ENCODE measurements at regions not wholly inside any gene's neighbourhood (a gene's known extent, or its start where the extent isn't known, plus 50 kb on each side); places are given as distances from the start of the nearest gene placed in this dataset.

DNA sequence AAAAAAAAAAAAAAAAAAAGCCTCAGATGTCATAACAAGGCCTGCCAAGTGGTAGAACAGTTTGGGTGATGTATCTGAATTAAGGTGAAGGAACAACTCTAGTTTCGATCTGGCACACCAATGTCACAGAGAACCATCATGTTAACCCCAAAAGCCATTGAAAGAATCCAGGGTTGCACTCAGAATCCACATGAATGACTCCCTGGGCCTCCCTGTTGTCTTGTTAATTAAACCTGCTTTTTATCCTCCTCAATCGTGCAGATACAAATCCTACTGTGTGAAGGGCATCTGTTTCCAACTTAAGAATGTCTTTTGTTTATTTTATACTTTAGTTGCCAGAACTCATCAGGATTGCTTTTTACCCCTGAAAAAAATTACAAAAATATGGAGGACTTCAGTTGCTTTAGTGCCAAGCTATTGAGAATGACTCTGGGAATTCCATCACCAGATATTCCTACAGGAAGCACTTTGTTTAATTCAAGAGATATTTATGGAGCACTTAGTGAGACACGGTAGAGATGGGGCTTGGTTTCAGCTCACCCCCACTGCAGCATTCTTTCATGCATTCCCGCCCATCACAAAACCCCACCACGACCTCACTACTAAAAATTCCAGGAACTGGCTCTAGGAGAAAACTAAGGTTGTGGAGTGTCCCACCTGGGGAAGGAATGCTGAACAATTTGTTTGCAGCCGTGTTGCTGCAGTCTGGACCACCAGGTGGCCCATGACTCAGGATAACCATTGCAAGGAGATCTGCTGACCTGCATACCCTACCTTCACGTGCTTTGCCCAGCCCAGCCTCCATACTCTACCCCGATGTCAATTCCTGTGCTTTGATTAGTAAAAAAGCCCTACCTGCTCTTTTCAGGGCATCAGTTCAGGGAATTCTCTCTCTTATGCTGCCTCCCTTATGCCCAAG lies 63.8 kb upstream of the GPRC5B start:
- Histone ChIP-seq H3K27ac (ENCODE audit: low read length) (peak overlapping the region; percentile 83), H3K27me3 (ENCODE audit: insufficient read depth, low read length) (no peaks in the 10 kb centered on the region), H3K36me3 (ENCODE audit: insufficient read depth, low read depth, low read length) (no peaks in the 10 kb centered on the region), H3K4me3 (ENCODE audit: low read length) (peak overlapping the region; percentile 48; the same call in 1 of the 2 replicates), H3K9ac (ENCODE audit: low read depth, low read length) (peak overlapping the region; percentile 53; the same call in 1 of the 2 replicates), H3K9me3 (ENCODE audit: insufficient read depth, low read depth, low read length) (no peaks in the 10 kb centered on the region), H3K4me1 (ENCODE audit: insufficient read depth, low read length) (peaks cover 22% of the 10 kb centered on the region)

DNA sequence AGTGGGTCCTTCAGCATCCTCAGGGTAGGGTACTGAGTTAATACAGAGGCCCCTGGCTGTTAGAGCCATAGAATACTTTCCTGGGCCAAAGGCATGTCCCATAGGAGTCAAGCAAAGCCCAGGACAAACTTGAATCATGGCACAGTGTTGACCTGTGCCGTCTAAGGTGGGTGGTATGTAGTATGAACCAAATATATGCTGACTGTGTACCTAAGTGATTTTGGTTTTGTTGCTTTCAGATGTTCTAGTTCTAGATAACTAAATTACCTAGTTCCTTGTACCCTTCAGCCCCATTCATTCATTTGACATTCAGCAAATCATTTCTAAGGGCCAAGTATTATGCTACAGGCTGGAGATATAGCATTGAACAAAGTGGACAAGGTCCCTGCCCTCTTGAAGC lies 61.3 kb upstream of the GPRC5B start:
- H3K4me1 ChIP-seq (ENCODE audit: insufficient read depth, low read length): peaks cover 13% of the 10 kb centered on the region; the same call in 1 of the 2 replicates
- no peaks in the 10 kb centered on the region for H3K9me3 ChIP-seq (ENCODE audit: insufficient read depth, low read depth, low read length)
- no peak overlapping the region for H3K27ac ChIP-seq (ENCODE audit: low read length)
- no peak overlapping the region for H3K9ac ChIP-seq (ENCODE audit: low read depth, low read length)
- no peaks in the 10 kb centered on the region for H3K27me3 ChIP-seq (ENCODE audit: insufficient read depth, low read length)
- no peaks in the 10 kb centered on the region for H3K36me3 ChIP-seq (ENCODE audit: insufficient read depth, low read depth, low read length)
- no peak overlapping the region for H3K4me3 ChIP-seq (ENCODE audit: low read length)

GRCh38 chr16:19940195-19940594 lies 55.5 kb upstream of the GPRC5B start:
- Histone ChIP-seq H3K9me3 (ENCODE audit: insufficient read depth, low read depth, low read length) (no peaks in the 10 kb centered on the region), H3K27ac (ENCODE audit: low read length) (no peak overlapping the region), H3K9ac (ENCODE audit: low read depth, low read length) (no peak overlapping the region), H3K4me1 (ENCODE audit: insufficient read depth, low read length) (peaks cover 6% of the 10 kb centered on the region; the same call in 1 of the 2 replicates), H3K4me3 (ENCODE audit: low read length) (no peak overlapping the region), H3K27me3 (ENCODE audit: insufficient read depth, low read length) (no peaks in the 10 kb centered on the region), H3K36me3 (ENCODE audit: insufficient read depth, low read depth, low read length) (no peaks in the 10 kb centered on the region)

GRCh38 chr16:19939553-19939952 lies 54.9 kb upstream of the GPRC5B start:
- Histone ChIP-seq H3K27me3 (ENCODE audit: insufficient read depth, low read length) (no peaks in the 10 kb centered on the region), H3K9me3 (ENCODE audit: insufficient read depth, low read depth, low read length) (no peaks in the 10 kb centered on the region), H3K4me1 (ENCODE audit: insufficient read depth, low read length) (peaks cover 6% of the 10 kb centered on the region; the same call in 1 of the 2 replicates), H3K9ac (ENCODE audit: low read depth, low read length) (no peak overlapping the region), H3K27ac (ENCODE audit: low read length) (no peak overlapping the region), H3K4me3 (ENCODE audit: low read length) (no peak overlapping the region), H3K36me3 (ENCODE audit: insufficient read depth, low read depth, low read length) (no peaks in the 10 kb centered on the region)

DNA sequence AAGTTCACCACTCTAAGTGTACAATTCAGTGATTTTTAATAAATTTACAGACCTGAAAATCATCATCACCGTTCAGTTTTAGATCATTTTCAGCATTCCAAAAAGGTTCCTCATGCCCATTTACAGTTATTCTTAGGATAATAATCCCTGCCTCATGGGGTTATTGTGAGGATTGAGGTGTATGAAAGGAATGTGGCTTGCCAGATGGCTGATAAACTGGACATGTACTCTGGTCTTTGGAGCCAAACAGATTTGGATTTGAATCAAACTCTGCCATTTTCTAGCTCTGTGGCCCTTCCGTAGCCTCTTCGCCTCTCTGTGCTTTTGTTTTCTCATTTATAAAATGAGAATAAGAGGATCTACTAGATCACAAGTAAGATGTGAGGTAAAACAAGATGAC lies 53.9 kb upstream of the GPRC5B start:
- Histone ChIP-seq H3K27me3 (ENCODE audit: insufficient read depth, low read length) (no peaks in the 10 kb centered on the region), H3K27ac (ENCODE audit: low read length) (no peak overlapping the region), H3K36me3 (ENCODE audit: insufficient read depth, low read depth, low read length) (no peaks in the 10 kb centered on the region), H3K4me3 (ENCODE audit: low read length) (no peak overlapping the region), H3K9ac (ENCODE audit: low read depth, low read length) (no peak overlapping the region), H3K9me3 (ENCODE audit: insufficient read depth, low read depth, low read length) (no peaks in the 10 kb centered on the region), H3K4me1 (ENCODE audit: insufficient read depth, low read length) (peaks cover 6% of the 10 kb centered on the region; the same call in 1 of the 2 replicates)

DNA sequence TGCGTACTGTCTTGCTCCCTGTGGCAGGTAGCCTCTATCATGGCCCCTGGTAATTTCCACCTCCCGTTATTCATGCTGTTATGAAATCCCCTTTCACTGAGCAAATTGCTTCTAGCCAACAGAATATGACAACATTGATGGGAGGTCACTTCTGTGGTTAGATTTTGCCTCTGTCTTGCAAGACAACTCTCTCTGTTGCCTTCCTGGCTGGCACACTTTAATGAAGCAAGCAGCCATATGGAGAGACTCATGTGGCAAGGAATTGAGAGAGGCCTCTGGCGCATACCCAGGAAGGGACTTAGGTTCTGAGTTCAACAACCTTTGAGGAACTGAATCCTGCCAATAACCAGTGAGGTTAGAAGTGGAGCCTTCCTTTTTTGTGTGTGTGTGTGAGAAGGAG lies 51.8 kb upstream of the GPRC5B start:
- Histone ChIP-seq H3K9me3 (ENCODE audit: insufficient read depth, low read depth, low read length) (no peaks in the 10 kb centered on the region), H3K27me3 (ENCODE audit: insufficient read depth, low read length) (no peaks in the 10 kb centered on the region), H3K36me3 (ENCODE audit: insufficient read depth, low read depth, low read length) (no peaks in the 10 kb centered on the region), H3K4me3 (ENCODE audit: low read length) (no peak overlapping the region), H3K27ac (ENCODE audit: low read length) (no peak overlapping the region), H3K4me1 (ENCODE audit: insufficient read depth, low read length) (peaks cover 6% of the 10 kb centered on the region; the same call in 1 of the 2 replicates), H3K9ac (ENCODE audit: low read depth, low read length) (no peak overlapping the region)

DNA sequence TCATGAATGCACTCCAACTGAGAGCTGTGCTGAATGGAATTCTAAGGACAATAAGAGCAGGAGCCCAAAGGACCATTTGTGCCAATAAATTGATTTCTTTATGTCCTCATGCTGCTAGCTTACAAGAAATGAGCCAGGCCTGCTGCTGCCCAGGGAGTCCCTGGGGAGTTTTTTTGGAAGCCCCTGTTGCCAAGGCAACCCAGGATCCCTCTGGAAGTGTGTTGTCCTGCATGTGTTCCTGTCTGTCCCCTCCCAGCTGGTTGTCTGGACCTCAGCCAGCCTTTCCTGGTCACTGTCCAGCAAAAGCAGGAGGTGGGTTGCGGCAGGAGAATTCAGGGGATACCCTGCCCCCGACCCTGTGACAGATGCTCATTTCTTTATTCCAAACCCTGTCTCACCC lies 51.0 kb upstream of the GPRC5B start:
- no peak overlapping the region for H3K27ac ChIP-seq (ENCODE audit: low read length)
- no peaks in the 10 kb centered on the region for H3K9me3 ChIP-seq (ENCODE audit: insufficient read depth, low read depth, low read length)
- peaks cover 6% of the 10 kb centered on the region; the same call in 1 of the 2 replicates for H3K4me1 ChIP-seq (ENCODE audit: insufficient read depth, low read length)

More for the DNA sequence above, 51.0 kb upstream of the GPRC5B start:
- Histone ChIP-seq H3K27me3 (ENCODE audit: insufficient read depth, low read length) (no peaks in the 10 kb centered on the region), H3K4me3 (ENCODE audit: low read length) (no peak overlapping the region), H3K36me3 (ENCODE audit: insufficient read depth, low read depth, low read length) (no peaks in the 10 kb centered on the region), H3K9ac (ENCODE audit: low read depth, low read length) (no peak overlapping the region)

All from iPS-20b (cell line).